Gastroesophageal sphincter (tissue), 3 donors: ENCODE measurements at regions not wholly inside any gene's neighbourhood (a gene's known extent, or its start where the extent isn't known, plus 50 kb on each side); places are given as distances from the start of the nearest gene placed in this dataset.

Experiments used
- CTCF ChIP-seq, 4 experiments: fragments of 200-600 bp in 2 of 4; fragments of 450-650 bp in 2 of 4; sonication (generic) in 1 of 4; IDR thresholded peaks; one replicate each; pipeline ENCODE4 v1.5.1; 2017 to 2019; ENCODE audit warnings: antibody characterized with exemption in 4 of 4, mild to moderate bottlenecking in 2 of 4, moderate library complexity in 2 of 4
- EP300 ChIP-seq: sonication (generic); formaldehyde crosslinking; IDR thresholded peaks from one replicate; pipeline ENCODE4 v1.6.1; 2017; ENCODE audit warnings: antibody characterized with exemption, mild to moderate bottlenecking
- POLR2A ChIP-seq, 2 donors: fragments of 450-650 bp; IDR thresholded peaks; one replicate each; pipeline ENCODE4 v1.6.1; 2017; ENCODE audit warnings: antibody characterized with exemption in 2 of 2, mild to moderate bottlenecking in 2 of 2, moderate library complexity in 1 of 2
- POLR2AphosphoS5 ChIP-seq: sonication (generic); formaldehyde crosslinking; IDR thresholded peaks from one replicate; pipeline ENCODE4 v1.6.1; 2017; ENCODE audit warnings: antibody characterized with exemption

GRCh38 chr3:16658004-16658924 lies 53.0 kb upstream of the DAZL start:
- TF ChIP-seq CTCF (IDR thresholded peaks at IDR 0.05) (no peak), POLR2A (IDR thresholded peaks at IDR 0.05) (no peak), EP300 (no peak), POLR2AphosphoS5 (no peak)
